H1 (cell line): ENCODE measurements at regions not wholly inside any gene's neighbourhood (a gene's known extent, or its start where the extent isn't known, plus 50 kb on each side); places are given as distances from the start of the nearest gene placed in this dataset.

Source experiments
- PHF8 ChIP-seq: fragments of 200-600 bp; sonication (generic); conservative IDR thresholded peaks from 2 replicates; pipeline ENCODE4 v1.7.1; 2012; ENCODE audit warnings: low read depth, mild to moderate bottlenecking, inconsistent platforms, low read length, moderate library complexity
- POLR2AphosphoS5 ChIP-seq: IDR thresholded peaks from 2 replicates; pipeline ENCODE4 v1.6.1; 2011; ENCODE audit warnings: low read depth, low read length
- SP2 ChIP-seq: IDR thresholded peaks from 2 replicates; pipeline ENCODE4 v1.6.1; 2012; ENCODE audit warnings: mild to moderate bottlenecking, low read length, inconsistent platforms
- TEAD4 ChIP-seq: IDR thresholded peaks from 2 replicates; pipeline ENCODE4 v1.6.1; 2012; ENCODE audit warnings: low read depth, low read length, inconsistent platforms, mixed read lengths
- YY1 ChIP-seq: IDR thresholded peaks from 2 replicates; pipeline ENCODE4 v1.6.1; 2011; ENCODE audit warnings: low read depth, mild to moderate bottlenecking, low read length

DNA sequence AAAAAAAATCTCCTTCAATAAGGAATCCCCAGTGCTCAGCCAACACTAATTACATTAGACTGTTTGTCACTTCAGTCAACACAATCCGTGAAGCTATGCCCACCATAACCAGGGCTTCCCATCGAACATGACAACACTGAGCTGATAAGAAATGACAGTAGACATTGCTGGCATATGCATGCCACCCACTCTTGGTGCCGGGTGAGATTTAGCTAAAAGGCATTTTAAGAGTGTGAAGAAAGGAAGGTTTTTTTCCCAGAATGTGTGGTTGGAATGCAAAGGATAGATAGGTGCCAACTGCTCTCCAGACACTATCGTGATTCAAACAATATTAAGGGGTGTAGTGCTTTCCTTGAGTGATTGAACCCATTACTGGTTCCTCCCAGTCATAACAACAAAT is 344.0 kb upstream of the LMCD1 start (continued):
- TF ChIP-seq TEAD4 (no peak), PHF8 (no peak), POLR2AphosphoS5 (no peak), SP2 (no peak), YY1 (no peak)
